Mesodermal cell (in vitro differentiated cells): ENCODE measurements at regions not wholly inside any gene's neighbourhood (a gene's known extent, or its start where the extent isn't known, plus 50 kb on each side); places are given as distances from the start of the nearest gene placed in this dataset.
A peak's percentile ranks its signal among the peaks of the same experiment; 100 is the strongest.
"Not testable (repeated sequence)": the region's sequence is repeated elsewhere in the genome, so short reads cannot be mapped to it uniquely, and the experiment has no call there.

ENCODE experiments used
- H3K27ac ChIP-seq: 2 replicates; pipeline ENCODE4 v1.7.0; 2013; ENCODE audit warnings: mild to moderate bottlenecking, low read depth, low read length, moderate library complexity; ENCODE audit not compliant: severe bottlenecking
- H3K36me3 ChIP-seq: 2 replicates; pipeline ENCODE4 v1.7.1; 2013; ENCODE audit warnings: mild to moderate bottlenecking, low read length, moderate library complexity; ENCODE audit not compliant: control insufficient read depth, insufficient read depth
- H3K4me1 ChIP-seq: one replicate; pipeline ENCODE4 v1.7.1; 2013; ENCODE audit warnings: mild to moderate bottlenecking, low read length; ENCODE audit not compliant: insufficient read depth, control insufficient read depth, poor library complexity, severe bottlenecking
- H3K4me3 ChIP-seq: 2 replicates; pipeline ENCODE4 v1.7.0; 2013; ENCODE audit warnings: low read length, control low read depth, mild to moderate bottlenecking; ENCODE audit not compliant: insufficient read depth, poor library complexity, severe bottlenecking; ENCODE audit errors: extremely low read depth
- H3K9me3 ChIP-seq: 2 replicates; pipeline ENCODE4 v1.7.1; 2013; ENCODE audit warnings: mild to moderate bottlenecking, low read length, moderate library complexity; ENCODE audit not compliant: control insufficient read depth
- WGBS, 2 experiments: methylation state at CpG; one replicate each; pipeline ENCODE4 v1.1.5; 2013; ENCODE audit warnings: missing lambda C conversion rate in 2 of 2; ENCODE audit not compliant: insufficient coverage in 2 of 2; 5-methylcytosine and 5-hydroxymethylcytosine counted together

DNA sequence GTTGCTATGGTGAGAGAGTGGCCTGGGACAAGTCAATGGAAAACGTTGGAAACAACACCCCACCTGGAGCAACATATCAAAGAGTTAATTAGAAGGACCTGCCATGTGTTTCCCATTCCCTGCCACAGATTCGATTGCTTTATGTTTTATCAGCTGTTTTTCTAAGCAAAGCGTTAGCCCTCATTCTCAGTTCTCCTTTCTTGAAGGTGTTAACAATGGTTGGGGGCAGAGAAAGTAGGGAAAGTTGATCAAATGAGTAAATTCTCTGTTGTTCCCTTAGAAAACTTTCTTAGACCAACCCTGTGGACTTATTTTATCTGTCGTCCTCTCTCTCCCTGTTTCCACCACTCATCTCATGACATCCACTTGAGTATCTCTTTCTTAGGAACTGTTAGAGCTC lies 102.5 kb downstream of the ADAMTS15 start:
- Histone ChIP-seq H3K9me3 (no peaks in the 10 kb centered on the region), H3K4me1 (no peaks in the 10 kb centered on the region), H3K36me3 (no peaks in the 10 kb centered on the region), H3K27ac (no peak overlapping the region), H3K4me3 (no peak overlapping the region)
- 80 to 87% methylated on average over 3 of the region's 4 CpGs for WGBS, 2 experiments

DNA sequence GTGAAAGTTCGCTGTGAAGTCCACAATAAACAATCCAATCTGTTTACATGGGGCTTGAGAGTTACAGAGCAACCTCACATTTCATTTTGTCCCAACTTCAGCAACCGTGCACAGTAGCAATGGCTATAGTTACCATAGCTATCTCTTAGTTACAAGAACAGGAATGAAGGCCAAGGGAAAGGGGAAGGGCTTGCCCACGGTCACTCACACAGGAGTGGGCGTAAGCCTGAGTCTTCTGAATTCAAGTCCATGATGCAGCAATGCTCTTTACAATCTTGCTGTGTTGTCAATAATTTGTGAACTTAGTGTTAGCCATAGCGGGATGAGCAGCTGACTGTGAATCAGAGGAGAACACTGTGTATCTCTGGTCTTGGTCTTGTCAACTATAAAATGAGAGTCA lies 102.9 kb downstream of the ADAMTS15 start:
- WGBS, 2 experiments = 95 to 98% methylated on average over 3 to 5 of the region's 5 CpGs
- Histone ChIP-seq H3K36me3 (no peaks in the 10 kb centered on the region), H3K27ac (no peak overlapping the region), H3K9me3 (no peaks in the 10 kb centered on the region), H3K4me3 (no peak overlapping the region), H3K4me1 (no peaks in the 10 kb centered on the region)

DNA sequence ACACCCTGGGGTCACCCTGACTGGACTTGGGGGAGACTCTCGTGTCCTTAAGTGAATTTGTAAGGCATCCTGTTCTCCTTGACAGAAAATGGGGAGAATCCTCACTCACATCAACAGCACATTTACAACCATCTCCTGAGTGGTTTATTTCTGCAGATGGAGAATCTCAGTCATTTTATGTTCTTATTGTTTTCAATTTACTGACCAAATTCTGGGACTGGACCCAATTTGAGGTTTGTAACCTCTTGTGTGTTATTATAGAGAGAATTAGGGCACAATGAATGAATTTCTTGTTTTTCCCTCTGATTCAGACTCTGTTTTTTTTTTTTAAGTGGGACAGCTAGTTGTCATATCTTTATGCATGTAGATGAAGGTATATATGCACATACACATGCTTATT lies 104.9 kb downstream of the ADAMTS15 start:
- no CpG with 5 or more reads among the region's 1 CpG for WGBS, 2 experiments
- Histone ChIP-seq H3K4me3 (no peak overlapping the region), H3K9me3 (no peaks in the 10 kb centered on the region), H3K36me3 (no peaks in the 10 kb centered on the region), H3K4me1 (no peaks in the 10 kb centered on the region), H3K27ac (no peak overlapping the region)

DNA sequence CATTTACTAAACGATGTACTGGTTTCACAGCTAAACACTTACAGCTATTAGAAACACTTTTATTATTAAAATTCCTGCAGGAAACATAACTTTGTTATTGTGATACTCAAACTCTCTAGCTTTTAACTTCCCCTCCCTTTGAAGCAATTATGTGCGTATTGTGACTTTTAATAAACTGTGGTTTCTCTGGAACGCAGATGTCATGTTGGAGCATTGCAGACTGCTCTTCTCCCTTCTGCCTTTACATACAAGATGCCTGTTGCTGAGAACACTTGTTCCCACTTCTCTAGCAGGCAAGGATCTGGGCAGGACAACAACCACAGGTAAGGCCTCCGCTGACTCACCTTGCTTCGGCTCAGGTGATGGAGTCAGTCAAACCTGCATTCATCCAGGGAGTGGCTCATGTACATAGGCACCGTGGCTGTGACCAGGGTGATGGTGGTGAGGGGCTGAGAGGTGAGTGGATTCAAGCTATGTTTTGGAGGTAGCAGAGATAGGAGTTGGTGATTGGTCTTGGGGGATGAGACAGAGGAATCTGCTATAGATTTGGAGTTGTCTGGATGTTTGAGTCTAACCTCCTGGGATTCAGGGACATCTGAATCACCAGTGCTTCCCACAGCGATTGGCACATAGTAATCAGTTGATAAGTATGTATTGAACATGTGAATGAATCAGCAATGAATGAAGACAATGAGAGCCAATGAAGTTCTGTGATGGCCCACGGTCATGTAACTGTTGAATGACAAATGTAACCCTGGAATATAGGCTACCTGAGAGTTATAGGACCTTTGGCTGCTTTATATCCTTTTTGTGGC lies 106.0 kb downstream of the ADAMTS15 start:
- no peaks in the 10 kb centered on the region for H3K4me1 ChIP-seq
- H3K4me3 ChIP-seq = no peak overlapping the region
- 92% methylated on average over 5 to 6 of the region's 8 CpGs for WGBS, 2 experiments
- H3K27ac ChIP-seq = no peak overlapping the region
- H3K36me3 ChIP-seq = no peaks in the 10 kb centered on the region
- no peaks in the 10 kb centered on the region for H3K9me3 ChIP-seq

DNA sequence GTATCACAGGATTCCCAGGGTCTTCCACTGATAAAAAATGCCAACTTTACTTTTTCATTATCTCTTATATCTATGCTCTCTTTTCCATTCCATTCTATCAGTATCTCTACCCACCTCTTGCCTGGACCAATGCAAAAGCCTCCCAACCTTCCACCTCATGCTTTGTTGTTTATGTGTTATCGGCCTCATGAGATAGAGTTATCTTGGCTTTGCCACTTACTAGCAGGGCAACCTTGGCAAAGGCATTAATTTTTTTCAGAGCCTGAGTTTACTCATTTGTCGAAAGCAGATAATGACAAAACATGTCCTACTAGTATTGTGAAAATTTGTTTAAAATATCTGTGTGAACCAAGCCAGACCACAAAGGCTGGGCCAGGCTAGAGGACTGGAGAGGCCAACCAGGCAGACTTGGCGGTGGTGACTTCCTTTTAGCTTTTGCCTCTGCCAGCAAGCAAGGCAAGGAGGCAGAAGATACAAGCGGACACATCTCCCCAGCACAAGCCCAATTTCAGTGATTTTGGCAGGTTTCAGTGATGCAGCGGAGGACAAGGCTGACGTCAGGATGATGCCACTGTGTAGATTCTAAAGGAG lies 106.9 kb downstream of the ADAMTS15 start:
- no peaks in the 10 kb centered on the region for H3K36me3 ChIP-seq
- H3K4me3 ChIP-seq = no peak overlapping the region
- 90 to 97% methylated on average over 2 to 4 of the region's 6 CpGs for WGBS, 2 experiments

DNA sequence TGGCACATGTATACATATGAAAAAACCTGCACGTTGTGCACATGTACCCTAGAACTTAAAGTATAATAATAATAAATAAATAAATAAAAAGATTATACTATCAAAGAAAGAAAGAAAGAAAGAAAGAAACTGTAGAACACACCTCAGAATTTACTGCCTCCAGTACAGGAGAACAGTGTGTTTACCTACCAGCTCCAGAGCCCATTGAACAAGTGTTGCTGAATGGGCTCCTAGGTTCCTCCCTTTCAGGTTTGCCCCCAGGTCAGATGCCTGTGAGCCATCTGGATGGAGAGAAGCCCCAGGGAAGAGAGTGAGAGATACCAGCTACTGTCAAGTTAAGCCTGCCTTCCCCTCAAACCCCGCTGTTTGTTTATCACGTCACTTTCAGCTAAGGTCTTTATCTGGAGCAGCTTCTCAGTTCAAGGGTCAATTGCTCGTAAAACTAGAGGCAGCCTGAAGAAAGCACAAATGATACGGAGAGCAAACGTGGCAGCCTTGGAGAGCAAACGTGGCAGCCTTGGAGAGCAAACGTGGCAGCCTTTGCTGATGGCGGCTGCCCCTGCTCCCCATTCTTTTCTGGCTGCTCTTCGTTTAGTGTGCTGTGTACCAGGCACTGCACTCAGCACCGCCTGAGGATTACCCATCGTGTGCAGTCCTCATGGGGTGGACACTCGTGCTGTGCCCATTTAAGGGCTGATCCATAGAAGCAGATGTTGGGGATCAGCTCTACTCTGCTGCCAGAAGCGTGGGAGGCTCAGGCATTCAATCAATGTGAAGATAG lies 111.7 kb downstream of the ADAMTS15 start:
- Histone ChIP-seq H3K4me3 (no peak overlapping the region), H3K9me3 (no peaks in the 10 kb centered on the region), H3K27ac (peak overlapping the region; percentile 83), H3K36me3 (no peaks in the 10 kb centered on the region), H3K4me1 (peaks cover 17% of the 10 kb centered on the region)
- WGBS, 2 experiments = 81 to 88% methylated on average over 12 to 13 of the region's 14 CpGs

More for the DNA sequence above, 106.9 kb downstream of the ADAMTS15 start:
- Histone ChIP-seq H3K4me1 (no peaks in the 10 kb centered on the region), H3K27ac (no peak overlapping the region), H3K9me3 (no peaks in the 10 kb centered on the region)

DNA sequence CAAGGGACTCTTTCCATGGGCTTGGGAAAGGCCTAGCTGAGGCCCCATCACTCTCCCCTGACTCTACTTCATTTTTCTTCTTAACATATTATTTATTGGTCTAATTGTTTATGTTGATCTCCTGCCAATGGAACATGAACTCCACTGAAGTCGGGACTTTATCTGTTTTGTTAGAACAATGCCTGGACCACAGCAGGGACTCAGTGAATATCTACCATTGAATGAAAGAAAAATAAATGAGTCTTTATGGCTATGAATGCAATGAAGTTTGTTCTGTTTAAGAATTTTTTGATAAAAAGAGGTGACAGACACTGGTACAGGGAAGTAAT lies 112.3 kb downstream of the ADAMTS15 start:
- Histone ChIP-seq H3K4me1 (peaks cover 17% of the 10 kb centered on the region), H3K9me3 (no peaks in the 10 kb centered on the region), H3K4me3 (no peak overlapping the region), H3K27ac (peak overlapping the region; percentile 83), H3K36me3 (no peaks in the 10 kb centered on the region)
- WGBS, 2 experiments = 83 to 100% methylated on average over 1 of the region's 1 CpG

DNA sequence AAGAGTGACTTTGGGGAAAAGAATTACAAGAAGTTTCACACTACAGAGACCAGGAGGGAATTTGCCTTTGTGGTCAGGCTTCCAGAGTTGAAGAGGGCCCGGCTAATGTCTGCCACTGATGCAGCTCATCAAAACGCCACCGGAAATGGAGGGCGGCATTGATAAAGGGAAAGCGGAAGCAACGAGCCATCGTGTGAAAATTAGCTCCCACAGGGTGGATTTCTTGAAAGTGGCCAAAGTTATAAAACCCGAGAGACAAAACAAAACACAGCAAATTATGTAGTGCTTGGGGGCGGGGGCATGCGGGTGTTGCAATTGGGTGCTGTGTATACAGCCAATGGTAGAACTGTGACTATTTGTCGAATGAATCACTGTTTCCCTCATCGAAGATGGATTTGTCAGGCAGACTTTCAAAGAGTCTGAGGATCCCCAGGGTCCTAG lies 113.0 kb downstream of the ADAMTS15 start:
- no peaks in the 10 kb centered on the region for H3K36me3 ChIP-seq
- no peak overlapping the region for H3K4me3 ChIP-seq
- H3K27ac ChIP-seq = peak overlapping the region; percentile 83
- no peaks in the 10 kb centered on the region for H3K9me3 ChIP-seq
- WGBS, 2 experiments = 84 to 87% methylated on average over 10 to 11 of the region's 12 CpGs
- peaks cover 17% of the 10 kb centered on the region for H3K4me1 ChIP-seq

DNA sequence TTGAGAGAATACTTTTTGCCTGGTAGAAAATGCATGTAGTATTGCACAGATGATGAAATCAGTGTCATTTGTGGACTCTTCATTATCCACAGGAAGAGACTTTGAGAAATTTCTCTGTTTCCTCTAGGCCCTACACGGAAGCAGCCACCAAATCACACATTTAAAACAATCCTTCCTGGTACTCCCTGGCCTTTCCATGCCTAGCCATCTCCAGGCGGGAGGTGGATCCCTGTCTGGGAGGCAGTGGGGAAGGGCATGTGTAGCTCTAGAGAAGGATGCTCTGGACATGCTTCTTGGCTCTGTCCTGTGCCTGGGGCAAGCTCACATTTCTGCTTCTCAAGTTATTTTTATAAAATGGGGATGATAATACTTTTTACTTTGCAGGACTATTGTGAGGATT lies 114.1 kb downstream of the ADAMTS15 start:
- no peaks in the 10 kb centered on the region for H3K9me3 ChIP-seq
- no peak overlapping the region for H3K4me3 ChIP-seq
- WGBS, 2 experiments = 100% methylated on average over 1 of the region's 2 CpGs; no CpG with 5 or more reads in 1 of the 2 experiments
- no peak overlapping the region for H3K27ac ChIP-seq
- H3K36me3 ChIP-seq = no peaks in the 10 kb centered on the region
- peaks cover 17% of the 10 kb centered on the region for H3K4me1 ChIP-seq

DNA sequence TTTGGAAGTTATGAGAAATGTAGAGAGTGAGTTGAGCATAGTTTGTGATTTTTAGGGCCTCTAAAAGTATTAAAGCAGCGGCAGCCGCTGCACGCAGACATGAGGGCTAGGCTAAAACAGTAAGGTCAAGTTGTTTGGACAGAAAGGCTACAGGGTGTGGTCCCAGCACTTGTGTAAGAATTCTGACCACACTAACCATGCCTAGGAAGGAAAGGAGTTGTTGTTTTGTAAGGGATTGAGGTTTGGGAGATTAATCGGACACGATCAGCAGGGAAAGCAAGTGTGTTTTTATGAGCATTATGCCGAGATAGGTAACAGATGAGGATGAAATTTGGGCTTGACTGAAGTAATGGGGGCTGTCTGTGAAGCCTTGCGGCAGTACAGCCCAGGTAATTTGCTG lies 117.9 kb downstream of the ADAMTS15 start:
- not testable (repeated sequence) for H3K4me3 ChIP-seq, H3K9me3 ChIP-seq, H3K36me3 ChIP-seq, H3K4me1 ChIP-seq, H3K27ac ChIP-seq
- WGBS, 2 experiments = 89 to 100% methylated on average over 3 to 4 of the region's 7 CpGs
